ENCODE measurements at regions not wholly inside any gene's neighbourhood (a gene's known extent, or its start where the extent isn't known, plus 50 kb on each side); places are given as distances from the start of the nearest gene placed in this dataset.
"Not testable (repeated sequence)": the region's sequence is repeated elsewhere in the genome, so short reads cannot be mapped to it uniquely, and the experiment has no call there.

DNA sequence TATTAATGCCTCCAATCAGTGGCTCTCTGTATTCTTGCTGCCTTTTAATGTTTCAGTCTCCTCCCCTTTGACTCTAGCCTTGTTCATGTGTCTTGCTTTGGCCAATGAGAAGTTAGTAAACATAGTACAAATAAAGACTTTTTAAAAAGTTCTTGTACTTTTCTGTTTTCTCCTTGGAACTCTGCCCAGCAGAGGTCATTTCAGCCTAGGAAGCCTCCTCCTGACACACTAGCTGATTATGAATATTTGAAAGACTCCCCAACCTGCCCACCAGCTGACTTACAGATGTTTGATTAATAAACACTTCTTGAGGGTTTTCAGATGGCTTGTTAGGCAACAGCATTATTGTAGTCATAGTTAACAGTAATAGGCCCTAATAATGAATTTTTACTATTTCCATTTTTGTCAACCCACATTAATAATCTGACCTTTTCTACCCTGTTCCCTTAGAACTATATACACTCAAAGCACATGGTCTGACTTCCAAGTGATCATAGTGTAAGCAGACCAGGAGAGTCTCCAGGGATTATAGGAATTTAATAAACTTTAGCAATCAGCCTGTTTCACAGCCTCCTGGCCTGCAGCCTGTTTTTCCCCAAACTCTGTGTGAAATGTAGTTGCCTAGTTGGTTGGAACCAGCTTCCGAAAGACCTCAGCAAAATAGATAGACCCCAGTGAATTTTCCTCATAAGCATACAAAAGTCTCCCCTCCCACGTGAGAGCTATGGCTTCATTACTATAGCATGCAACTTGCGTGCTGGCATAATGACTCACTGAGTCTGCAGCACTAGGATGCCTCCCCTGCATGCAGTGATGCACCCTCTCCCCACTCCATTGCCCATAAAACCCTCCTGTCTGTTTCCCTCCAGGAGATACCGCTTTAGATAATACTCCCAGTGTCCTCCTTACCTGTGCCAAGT, 670.7 kb upstream of the ZNF804A start:
- DNase-seq (ENCODE audit: low spot score) = no peak

DNA sequence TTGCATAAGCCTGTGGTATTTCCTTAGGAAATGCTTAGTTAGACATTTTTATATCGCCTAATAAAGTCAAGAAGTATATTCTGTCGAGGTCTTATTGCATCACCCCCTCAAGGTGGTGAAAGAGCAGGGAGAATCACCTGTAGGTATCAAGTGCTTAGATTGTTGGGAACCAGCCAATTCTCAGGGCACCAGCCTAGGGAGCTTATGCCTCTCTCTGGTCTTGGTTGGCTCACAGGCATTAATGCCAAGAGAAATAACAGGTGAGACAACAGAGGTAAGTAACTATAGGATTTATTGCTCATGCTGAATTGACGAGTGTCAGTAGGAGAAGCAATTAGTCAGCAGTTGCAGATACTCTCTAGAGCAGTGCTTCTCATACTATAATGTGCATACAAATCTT, 663.3 kb upstream of the ZNF804A start:
- no peak for DNase-seq (ENCODE audit: low spot score)

DNA sequence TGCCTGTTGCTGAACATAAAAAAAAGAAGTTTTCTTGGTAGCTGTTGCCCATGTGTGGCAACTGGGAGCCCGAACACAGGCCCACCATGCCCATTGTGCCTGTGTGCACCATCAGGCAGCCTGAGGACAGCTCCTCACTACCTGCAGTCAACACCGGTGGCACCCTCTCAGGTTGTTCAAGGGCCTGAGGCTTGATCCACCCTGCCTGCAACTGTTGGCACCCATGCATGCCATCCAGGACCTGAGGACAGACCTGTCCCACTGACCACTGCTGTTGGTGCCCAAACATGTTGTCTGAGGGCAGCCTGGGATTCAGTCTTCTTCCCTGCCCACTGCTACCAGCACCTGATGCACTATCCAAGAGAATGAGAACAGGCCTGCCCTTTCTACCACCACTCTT, 661.1 kb upstream of the ZNF804A start:
- DNase-seq (ENCODE audit: low spot score) = no peak

DNA sequence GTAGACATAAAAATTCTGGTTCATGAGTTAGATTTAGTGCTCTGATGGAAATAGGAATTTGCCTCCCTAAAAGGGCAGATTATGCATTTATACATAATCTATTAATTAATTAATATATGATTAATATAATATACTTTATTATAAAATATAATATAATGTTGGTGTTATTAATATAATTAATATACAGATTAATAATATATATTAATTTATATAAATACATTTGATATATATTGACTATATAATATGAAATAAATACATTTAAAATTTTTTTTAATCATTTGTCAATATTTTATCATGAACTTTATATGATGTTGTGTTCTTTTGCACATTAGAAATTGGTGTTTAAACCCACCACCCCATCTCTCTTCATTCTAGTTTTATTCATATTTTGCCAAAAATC, 652.1 kb upstream of the ZNF804A start:
- DNase-seq (ENCODE audit: low spot score) = no peak

GRCh38 chr2:183948861-183949260, 649.5 kb upstream of the ZNF804A start:
- no peak for DNase-seq (ENCODE audit: low spot score)

- no peak for DNase-seq (ENCODE audit: low spot score)
Measured at GRCh38 chr2:183950673-183951072, 647.7 kb upstream of the ZNF804A start.

DNA sequence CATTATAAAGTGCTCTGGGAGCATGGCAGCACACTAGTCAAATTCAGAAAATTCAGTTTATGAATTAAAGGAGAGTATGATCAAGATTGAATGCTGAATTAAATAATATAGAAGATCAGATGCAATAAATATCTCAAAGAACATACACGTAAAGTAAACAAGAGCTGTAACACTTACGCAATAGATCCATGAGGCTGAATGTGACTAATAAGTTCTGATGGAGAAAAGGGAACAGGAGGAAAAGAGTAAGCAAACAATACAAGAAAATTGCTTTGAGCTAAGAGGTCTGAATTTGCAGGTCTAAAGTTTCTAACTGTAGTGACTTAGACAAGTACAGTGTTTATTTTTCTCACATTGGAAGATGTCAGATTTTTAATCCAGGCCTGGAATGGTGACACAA, 646.7 kb upstream of the ZNF804A start:
- no peak for DNase-seq (ENCODE audit: low spot score)

GRCh38 chr2:183952741-183953140, 645.6 kb upstream of the ZNF804A start:
- DNase-seq (ENCODE audit: low spot score) = no peak

DNA sequence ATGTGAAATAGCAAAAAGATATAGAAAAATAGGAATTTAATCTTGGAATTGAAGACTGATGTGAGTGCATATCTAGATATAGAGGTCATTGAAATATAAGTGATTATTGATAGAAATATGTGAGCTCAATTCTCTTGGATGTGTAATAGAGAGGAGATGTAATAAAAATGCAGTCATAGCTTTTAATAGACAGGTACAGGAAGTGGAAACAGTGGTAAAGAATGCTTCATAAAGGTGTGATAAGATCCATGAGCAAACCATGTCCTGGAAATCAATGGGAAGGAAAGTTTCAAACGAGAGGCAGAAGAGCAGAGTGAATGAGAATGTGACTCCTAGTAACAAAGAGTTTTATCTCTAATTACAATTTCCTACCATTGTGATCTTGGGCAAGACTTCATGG, 634.7 kb upstream of the ZNF804A start:
- DNase-seq (ENCODE audit: low spot score) = no peak

DNA sequence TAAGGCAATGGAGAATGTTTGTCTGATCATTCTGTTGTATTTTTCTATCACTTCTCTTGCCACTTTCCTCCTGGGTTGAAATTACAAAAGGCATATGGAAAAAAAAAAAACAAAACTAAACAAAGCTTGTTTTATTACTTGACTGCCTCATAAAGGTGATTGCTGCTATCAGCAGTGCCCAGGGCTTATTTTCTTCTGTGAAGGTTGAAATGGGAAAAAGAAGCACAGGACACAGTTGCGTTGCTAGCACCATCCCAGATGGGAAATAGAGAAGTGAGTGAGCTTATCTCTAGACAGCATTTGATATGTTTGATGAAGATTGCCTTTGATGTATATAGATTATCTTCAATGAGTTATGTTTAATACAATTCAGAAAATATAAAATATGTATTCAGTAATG, 633.8 kb upstream of the ZNF804A start:
- DNase-seq (ENCODE audit: low spot score) = no peak

DNA sequence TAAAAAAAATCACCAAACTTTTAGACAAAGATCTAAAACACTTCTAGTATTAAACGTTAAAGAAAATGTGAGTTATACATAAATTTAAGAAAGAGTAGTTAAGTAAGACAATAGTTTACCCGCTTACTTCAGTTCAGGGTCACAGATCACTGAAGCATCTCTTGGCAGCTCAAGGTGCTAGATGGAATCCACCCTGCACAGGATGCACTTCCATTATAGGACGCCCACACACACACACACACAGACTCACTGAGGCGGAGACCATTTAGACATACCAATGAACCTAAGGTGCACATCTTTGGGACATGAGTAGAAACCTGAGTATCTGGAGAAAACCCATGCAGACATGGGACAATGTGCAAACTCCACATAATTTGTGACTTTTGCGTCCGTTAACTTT, 630.6 kb upstream of the ZNF804A start:
- DNase-seq (ENCODE audit: low spot score) = no peak

GRCh38 chr2:183975676-183976075, 622.7 kb upstream of the ZNF804A start:
- not testable (repeated sequence) for DNase-seq (ENCODE audit: low spot score)

GRCh38 chr2:183984871-183985270, 613.5 kb upstream of the ZNF804A start:
- no peak for DNase-seq (ENCODE audit: low spot score)

- no peak for DNase-seq (ENCODE audit: low spot score)
Measured at GRCh38 chr2:183991968-183992367, 606.4 kb upstream of the ZNF804A start.

DNA sequence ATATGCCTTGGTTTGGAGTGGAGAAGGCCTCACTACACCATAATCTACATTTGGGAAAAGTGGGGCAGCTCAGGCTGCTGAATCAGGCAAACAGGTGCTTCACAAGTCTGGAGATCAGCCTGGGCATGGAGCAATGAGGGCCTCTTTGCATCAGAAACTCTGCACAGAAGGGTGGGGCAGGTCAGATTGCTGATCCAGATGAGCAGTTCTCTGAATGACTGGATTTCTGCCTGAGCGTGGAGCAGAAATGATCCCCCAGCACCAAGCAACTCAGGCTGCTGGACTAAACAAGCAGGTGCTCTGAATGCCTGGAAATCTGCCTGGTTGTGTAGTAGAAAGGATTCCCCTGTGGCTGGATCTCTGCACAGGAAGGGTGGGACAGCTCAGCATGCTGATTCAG, 605.3 kb upstream of the ZNF804A start:
- DNase-seq (ENCODE audit: low spot score) = no peak

GRCh38 chr2:183995632-183996031, 602.7 kb upstream of the ZNF804A start:
- no peak for DNase-seq (ENCODE audit: low spot score)

DNA sequence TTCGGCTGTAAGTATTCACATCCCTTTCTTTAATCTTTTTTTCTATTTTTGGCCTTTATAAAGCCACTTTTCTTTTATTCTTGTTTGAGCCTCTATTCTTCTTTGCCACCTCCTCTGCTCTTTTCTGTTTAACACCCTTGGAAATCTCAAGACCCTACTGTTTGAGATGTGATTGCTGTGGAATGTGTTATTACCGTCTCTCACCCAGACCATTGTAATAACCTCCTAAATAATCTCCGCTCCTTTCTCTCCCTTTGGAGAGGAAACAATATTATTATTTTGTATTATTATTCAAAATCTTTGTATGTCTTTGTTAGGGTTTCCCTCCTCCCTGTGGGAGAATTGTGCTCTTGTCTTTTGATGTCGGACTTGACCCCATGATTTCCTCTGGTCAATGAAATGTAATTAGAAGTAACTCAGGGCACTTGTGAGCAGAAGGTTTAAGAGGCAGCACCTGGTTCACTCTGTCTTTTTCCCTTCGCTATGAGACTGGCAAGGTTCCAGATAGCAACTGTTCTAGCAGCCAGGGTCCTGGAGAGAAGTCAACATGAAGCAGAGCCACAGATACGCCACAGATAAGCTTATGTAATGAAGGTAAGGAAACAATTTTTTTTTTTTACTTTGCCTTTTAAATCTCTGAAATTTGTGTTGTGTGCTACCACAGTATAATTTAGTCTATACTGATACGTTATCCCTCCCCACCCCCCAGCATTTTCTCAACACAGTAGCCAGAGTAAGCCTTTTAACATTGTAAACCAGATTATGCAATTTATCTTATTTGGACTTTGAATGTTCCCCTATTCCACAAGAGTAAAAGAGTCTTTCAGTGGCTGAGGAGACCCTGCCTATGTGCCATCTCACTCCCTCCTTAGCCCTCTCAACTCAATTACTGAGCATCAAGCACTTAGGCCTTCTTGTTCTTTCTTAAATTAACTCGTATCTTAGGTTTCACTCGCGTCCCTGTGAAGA, 601.2 kb upstream of the ZNF804A start:
- no peak for DNase-seq (ENCODE audit: low spot score)

DNA sequence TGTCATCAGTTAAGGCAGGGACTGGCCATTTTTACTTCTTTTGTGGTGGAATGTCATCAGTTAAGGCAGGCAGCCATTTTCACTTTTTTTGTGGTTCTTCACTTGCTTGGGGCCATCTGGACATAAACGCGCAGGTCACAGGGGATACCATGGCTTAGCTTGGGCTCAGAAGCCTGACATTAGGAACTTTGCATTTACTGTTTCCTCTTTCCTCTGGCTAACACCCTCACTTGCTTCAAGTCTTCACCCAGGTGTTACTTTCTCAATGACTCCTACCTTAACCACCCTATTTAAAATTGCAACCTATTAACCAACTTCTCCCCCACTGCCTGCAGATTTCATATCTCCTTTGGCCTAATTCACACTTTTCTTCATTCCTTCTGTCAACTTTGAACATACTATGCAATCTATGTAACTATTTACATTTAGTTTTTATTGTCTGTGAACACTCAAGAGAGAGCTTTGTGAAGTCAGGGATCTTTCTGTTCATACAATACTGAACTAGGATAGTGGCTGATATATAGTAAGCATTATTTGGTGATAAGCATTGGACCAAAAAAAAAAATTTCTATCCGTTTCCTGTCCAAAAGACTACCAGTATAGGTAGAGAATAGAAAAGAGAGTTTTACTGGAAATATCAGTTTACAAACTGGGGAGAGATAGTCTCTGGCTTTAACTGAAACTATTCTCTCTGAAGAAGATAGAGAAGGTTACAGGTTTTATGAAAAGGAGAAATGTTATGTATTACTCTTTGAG, 600.1 kb upstream of the ZNF804A start:
- no peak for DNase-seq (ENCODE audit: low spot score)

DNA sequence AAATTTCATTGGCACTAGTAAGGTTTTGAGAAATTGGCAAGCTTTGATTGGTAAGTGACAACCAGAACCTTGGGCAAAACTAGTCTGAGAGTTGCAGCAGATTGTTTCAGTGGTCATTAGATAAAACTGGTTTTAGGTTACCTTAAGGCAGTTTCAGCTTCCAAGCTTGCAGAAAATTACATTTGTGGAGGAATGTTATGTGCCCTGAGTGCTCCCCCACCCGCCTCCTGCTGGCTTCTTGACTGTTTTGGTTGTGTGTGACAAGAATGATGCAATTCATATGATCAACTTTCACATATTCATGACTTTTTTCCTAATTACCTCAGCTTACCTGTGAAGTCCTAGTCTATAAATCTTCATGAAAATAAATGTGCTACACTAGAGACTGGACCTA, 599.5 kb upstream of the ZNF804A start:
- DNase-seq (ENCODE audit: low spot score) = no peak

DNA sequence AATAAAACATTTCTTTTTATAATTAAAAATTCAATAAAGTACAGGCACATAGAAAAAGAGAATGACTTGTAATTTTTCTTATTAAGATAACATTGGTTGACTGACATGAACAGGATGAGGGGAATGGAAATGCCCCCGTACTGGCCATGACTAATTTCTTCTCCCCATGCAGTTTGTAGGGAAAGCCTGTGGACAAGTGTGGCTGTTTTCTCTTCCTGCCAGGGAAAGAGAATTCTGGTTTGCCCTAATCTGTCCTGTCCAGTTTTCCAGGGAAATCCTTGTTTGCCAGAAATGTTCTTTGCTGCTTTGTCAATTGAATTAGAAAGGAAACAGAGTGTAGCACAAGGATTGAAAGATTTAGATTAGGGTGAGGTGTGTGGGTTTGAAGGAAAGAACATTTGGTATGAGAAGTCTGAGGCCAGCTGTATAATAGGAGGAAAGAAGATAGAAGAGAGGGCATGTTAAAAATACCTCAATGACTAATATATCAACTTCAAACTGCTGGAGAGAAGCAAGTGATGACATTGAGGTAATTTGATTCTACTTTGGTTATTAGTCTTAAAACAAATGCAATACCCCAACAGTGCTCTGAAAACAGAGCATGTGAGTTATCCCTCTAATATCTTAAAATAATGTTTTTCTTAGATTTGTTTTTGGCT, 593.9 kb upstream of the ZNF804A start:
- DNase-seq (ENCODE audit: low spot score) = no peak

DNA sequence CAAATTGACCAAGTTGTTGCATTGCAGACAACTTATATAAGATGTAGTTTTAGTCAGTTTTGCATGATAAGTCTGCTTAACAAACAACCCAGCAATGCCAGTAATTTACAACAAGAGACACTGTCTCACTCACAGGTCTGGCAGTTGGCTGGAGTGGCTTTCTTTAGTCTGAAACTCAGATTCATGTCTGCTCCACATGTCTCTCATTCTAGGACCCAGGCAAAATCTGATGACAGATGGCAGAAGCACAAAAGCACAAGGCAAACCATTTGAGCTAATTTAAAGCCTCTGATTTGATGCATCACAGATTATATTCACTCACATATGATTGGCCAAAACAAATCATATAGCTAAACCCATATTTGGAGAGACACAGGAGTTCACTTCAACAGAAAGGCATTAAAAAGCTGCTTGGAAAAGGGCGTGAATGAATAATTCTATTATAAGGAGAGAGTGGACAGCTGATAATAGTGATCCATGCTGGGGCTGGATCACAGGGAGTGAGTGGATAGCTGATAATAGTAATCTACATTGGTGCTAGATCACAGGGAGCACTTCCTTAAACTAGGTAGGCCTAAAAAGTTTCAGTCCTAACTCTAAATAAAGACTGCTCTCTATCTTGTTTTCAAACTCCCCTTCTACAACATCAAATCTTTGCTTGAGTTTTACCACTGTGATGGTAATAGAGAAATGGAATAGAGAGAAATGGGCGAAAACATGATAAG, 593.2 kb upstream of the ZNF804A start:
- DNase-seq (ENCODE audit: low spot score) = no peak
